GM23248 (cell line): ENCODE measurements at regions not wholly inside any gene's neighbourhood (a gene's known extent, or its start where the extent isn't known, plus 50 kb on each side); places are given as distances from the start of the nearest gene placed in this dataset.

Experiments used
- EZH2 ChIP-seq: fragments of 200-600 bp; sonication (generic); IDR thresholded peaks from 2 replicates; pipeline ENCODE4 v1.6.1; 2018; ENCODE audit warnings: antibody characterized with exemption, mild to moderate bottlenecking; ENCODE audit not compliant: insufficient read depth, poor library complexity, severe bottlenecking
- EZH2phosphoT487 ChIP-seq: fragments of 200-600 bp; sonication (generic); IDR thresholded peaks from 2 replicates; pipeline ENCODE4 v1.6.1; 2018; ENCODE audit warnings: antibody characterized with exemption, moderate library complexity, mild to moderate bottlenecking, low read depth; ENCODE audit not compliant: insufficient read depth

DNA sequence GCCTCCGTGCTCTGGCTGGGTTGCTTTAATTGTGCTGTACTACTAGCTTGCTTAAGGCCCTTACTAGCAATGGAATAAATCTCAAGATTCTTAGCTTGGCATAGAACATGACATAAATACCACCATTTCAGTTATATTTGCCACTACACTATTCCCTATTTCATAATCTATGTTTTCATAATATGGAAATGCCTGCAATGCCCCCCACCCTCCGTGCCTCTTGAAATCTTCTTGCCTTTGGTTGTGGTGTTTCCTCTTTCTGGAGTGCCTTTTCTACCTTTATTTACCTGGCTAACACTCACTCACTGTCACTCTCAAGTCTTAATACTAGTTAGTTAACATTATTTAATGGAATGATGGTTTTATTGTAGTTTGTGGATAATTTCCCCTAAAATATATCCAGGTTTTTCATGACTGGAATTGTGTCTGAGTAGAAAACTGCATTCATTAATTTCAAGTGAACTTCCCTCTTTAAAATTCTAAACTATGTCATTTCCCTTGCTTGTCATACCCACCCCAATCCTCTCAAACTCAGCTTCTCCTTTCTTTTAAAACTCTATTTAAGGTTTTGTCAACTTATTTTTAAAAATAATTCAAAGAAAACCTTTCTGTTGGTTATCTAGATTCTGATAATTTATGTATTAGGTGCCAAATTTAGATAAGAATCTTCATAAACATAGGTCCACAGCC is 521.7 kb upstream of the DAB2 start:
- TF ChIP-seq EZH2phosphoT487, result no peak
- no peak for TF ChIP-seq EZH2
